ENCODE measurements at regions not wholly inside any gene's neighbourhood (a gene's known extent, or its start where the extent isn't known, plus 50 kb on each side); places are given as distances from the start of the nearest gene placed in this dataset.

DNA sequence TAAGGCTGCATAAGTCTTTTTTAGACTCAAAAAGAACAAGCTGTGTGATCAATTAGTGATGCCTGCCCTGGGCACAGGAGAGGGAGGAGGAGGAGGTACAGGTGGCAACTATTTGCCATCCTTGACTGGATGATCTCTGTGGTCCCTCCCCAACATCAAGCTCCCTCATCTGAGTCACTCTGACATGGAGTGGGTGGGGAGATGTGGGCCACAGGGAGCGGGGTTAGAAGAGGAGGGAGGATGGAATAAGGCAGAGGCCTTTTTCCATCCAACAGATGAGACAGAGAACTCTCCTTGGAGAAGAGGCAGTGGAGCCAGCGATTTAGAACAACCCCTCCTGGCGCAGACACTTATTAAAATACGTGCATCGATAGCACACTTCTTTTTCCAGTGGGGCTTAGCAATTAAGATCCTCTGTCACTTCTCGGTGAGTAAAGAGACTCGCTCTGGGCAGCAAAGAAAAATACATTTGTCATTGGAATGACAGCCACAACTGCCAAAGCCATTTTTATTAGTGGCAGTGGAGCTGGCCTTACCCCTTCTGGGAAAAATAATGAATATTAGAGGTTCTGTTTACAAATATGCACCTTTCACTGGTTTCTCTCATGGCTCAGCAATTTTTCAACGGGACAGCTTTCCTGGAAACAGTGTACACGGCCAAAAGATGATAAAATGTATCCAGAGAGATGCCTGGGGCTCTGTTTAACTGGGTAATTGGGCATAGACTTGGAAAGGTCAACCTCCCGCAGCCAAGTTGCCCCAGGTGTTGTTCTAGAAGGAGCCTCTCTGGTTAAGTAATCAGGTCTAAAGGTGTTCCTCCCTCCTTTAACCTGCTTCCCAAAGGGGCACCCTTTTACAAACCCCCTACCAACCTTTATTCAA, 238.4 kb upstream of the CXCR4 start:
- Histone ChIP-seq H3K79me2 (ENCODE audit: insufficient read depth, low read length) (no peaks in the 10 kb centered on the region), H4K20me1 (ENCODE audit: insufficient read depth, low read length) (no peaks in the 10 kb centered on the region), H3K27me3 (ENCODE audit: control insufficient read depth in 2 of 2, insufficient read depth in 2 of 2, low read length in 2 of 2) (no peaks in the 10 kb centered on the region), H3K4me2 (replicated peaks; ENCODE audit: extremely low read depth, low read length, poor library complexity, severe bottlenecking) (no peak overlapping the region), H3K27ac (ENCODE audit: low read depth in 1 of 2, low read length in 2 of 2) (no peak overlapping the region), H3K9ac (ENCODE audit: insufficient read depth, low read length, poor library complexity, severe bottlenecking) (no peak overlapping the region), H3K4me1 (ENCODE audit: control insufficient read depth in 1 of 2, insufficient read depth in 2 of 2, low read length in 2 of 2) (no peaks in the 10 kb centered on the region), H3K36me3 (replicated peaks in 1 of 2; ENCODE audit: control insufficient read depth in 1 of 2, insufficient read depth in 2 of 2, low read length in 2 of 2) (no peaks in the 10 kb centered on the region), H2AFZ (ENCODE audit: insufficient read depth, low read depth, low read length, poor library complexity, severe bottlenecking) (no peak overlapping the region), H3K9me3 (replicated peaks in 1 of 2; ENCODE audit: control insufficient read depth in 1 of 2, insufficient read depth in 1 of 2, low read length in 2 of 2) (no peaks in the 10 kb centered on the region), H3K4me3 (replicated peaks in 1 of 3; ENCODE audit: low read depth in 2 of 3, low read length in 3 of 3) (no peak overlapping the region)
- H3K36me3 Mint-ChIP-seq, result no peaks in the 10 kb centered on the region
- H3K27me3 Mint-ChIP-seq (ENCODE audit: low read depth in 3 of 3), result peaks cover 0 to 2% (median 0%) of the 10 kb centered on the region in 3 donors
- peaks cover 4% of the 10 kb centered on the region for H3K4me1 Mint-ChIP-seq
- no peak overlapping the region for H3K4me3 Mint-ChIP-seq
- no peak overlapping the region for H3K27ac Mint-ChIP-seq
- WGBS (ENCODE audit: insufficient coverage), result 94% methylated on average over 5 of the region's 10 CpGs
- intact Hi-C loops (cut with micrococcal nuclease), result no loop called here
- peaks cover 0 to 1% (median 0%) of the 10 kb centered on the region in 7 donors for H3K9me3 Mint-ChIP-seq
- no peak for DNase-seq
- TF ChIP-seq, protein P1, sequence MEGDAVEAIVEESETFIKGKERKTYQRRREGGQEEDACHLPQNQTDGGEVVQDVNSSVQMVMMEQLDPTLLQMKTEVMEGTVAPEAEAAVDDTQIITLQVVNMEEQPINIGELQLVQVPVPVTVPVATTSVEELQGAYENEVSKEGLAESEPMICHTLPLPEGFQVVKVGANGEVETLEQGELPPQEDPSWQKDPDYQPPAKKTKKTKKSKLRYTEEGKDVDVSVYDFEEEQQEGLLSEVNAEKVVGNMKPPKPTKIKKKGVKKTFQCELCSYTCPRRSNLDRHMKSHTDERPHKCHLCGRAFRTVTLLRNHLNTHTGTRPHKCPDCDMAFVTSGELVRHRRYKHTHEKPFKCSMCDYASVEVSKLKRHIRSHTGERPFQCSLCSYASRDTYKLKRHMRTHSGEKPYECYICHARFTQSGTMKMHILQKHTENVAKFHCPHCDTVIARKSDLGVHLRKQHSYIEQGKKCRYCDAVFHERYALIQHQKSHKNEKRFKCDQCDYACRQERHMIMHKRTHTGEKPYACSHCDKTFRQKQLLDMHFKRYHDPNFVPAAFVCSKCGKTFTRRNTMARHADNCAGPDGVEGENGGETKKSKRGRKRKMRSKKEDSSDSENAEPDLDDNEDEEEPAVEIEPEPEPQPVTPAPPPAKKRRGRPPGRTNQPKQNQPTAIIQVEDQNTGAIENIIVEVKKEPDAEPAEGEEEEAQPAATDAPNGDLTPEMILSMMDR (IDR thresholded peaks at IDR 0.05), result no peak

DNA sequence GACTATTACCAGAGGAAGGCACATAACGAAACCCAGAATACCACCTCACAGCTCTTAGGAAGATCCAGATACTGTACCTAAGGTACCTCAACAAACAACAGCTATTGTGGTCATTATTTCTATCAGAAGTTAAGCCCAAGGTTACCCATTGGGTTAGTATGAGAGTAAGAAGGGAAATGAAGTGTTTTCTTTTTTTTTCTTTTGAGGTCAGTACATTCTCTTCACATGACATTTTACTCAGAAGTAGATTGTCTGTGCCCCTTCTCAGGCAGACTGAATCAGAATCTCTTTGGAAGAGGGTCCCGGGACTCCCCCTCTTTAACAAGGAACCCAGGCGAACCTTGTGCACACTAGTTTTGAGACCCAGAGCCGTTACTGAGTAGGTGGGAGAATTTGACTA, 233.7 kb upstream of the CXCR4 start:
- H3K36me3 ChIP-seq (replicated peaks in 1 of 2; ENCODE audit: control insufficient read depth in 1 of 2, insufficient read depth in 2 of 2, low read length in 2 of 2), result no peaks in the 10 kb centered on the region
- Mint-ChIP-seq H3K36me3 (no peaks in the 10 kb centered on the region), H3K9me3 (peaks cover 5 to 13% (median 10%) of the 10 kb centered on the region in 7 donors), H3K4me1 (peaks cover 2% of the 10 kb centered on the region), H3K4me3 (no peak overlapping the region), H3K27me3 (ENCODE audit: low read depth in 3 of 3) (peaks cover 0 to 2% (median 0%) of the 10 kb centered on the region in 3 donors), H3K27ac (no peak overlapping the region)
- H3K27me3 ChIP-seq (ENCODE audit: control insufficient read depth in 2 of 2, insufficient read depth in 2 of 2, low read length in 2 of 2), result no peaks in the 10 kb centered on the region
- peaks cover 4 to 7% of the 10 kb centered on the region in 2 donors for H3K9me3 ChIP-seq (replicated peaks in 1 of 2; ENCODE audit: control insufficient read depth in 1 of 2, insufficient read depth in 1 of 2, low read length in 2 of 2)
- no peak overlapping the region for H3K9ac ChIP-seq (ENCODE audit: insufficient read depth, low read length, poor library complexity, severe bottlenecking)
- no peak for DNase-seq
- no peaks in the 10 kb centered on the region for H3K4me1 ChIP-seq (ENCODE audit: control insufficient read depth in 1 of 2, insufficient read depth in 2 of 2, low read length in 2 of 2)
- TF ChIP-seq, protein P1 (IDR thresholded peaks at IDR 0.05), result no peak
- no peak overlapping the region for H3K27ac ChIP-seq (ENCODE audit: low read depth in 1 of 2, low read length in 2 of 2)
- no peaks in the 10 kb centered on the region for H4K20me1 ChIP-seq (ENCODE audit: insufficient read depth, low read length)
- intact Hi-C loops (cut with micrococcal nuclease), result no loop called here
- no peak overlapping the region for H2AFZ ChIP-seq (ENCODE audit: insufficient read depth, low read depth, low read length, poor library complexity, severe bottlenecking)
- H3K79me2 ChIP-seq (ENCODE audit: insufficient read depth, low read length), result no peaks in the 10 kb centered on the region
- H3K4me3 ChIP-seq (replicated peaks in 1 of 3; ENCODE audit: low read depth in 2 of 3, low read length in 3 of 3), result no peak overlapping the region
- WGBS (ENCODE audit: insufficient coverage), result 100% methylated on average over 1 of the region's 4 CpGs
- no peak overlapping the region for H3K4me2 ChIP-seq (replicated peaks; ENCODE audit: extremely low read depth, low read length, poor library complexity, severe bottlenecking)
